ENCODE measurements at regions not wholly inside any gene's neighbourhood (a gene's known extent, or its start where the extent isn't known, plus 50 kb on each side); places are given as distances from the start of the nearest gene placed in this dataset.

- no peak for TF ChIP-seq CTCF (IDR thresholded peaks at IDR 0.05)
- no peak for TF ChIP-seq POLR2A (IDR thresholded peaks at IDR 0.05)
These were observed 279.8 kb downstream of the HTR1B start for GRCh38 chr6:77183447-77183846.
